OCI-LY3 (cell line): ENCODE measurements at regions not wholly inside any gene's neighbourhood (a gene's known extent, or its start where the extent isn't known, plus 50 kb on each side); places are given as distances from the start of the nearest gene placed in this dataset.

Experiments used
- EZH2phosphoT487 ChIP-seq: fragments of 200-600 bp; shearing (Covaris generic); IDR thresholded peaks from 2 replicates; pipeline ENCODE4 v1.6.1; 2018; ENCODE audit warnings: antibody characterized with exemption, mixed run types, low read depth
- TF ChIP-seq, protein P1 (sequence below): fragments of 200-600, 300-600 bp; sonication (generic); IDR thresholded peaks from 2 replicates; pipeline ENCODE4 v1.5.1; 2014; ENCODE audit warnings: antibody characterized with exemption, low read length, low read depth

DNA sequence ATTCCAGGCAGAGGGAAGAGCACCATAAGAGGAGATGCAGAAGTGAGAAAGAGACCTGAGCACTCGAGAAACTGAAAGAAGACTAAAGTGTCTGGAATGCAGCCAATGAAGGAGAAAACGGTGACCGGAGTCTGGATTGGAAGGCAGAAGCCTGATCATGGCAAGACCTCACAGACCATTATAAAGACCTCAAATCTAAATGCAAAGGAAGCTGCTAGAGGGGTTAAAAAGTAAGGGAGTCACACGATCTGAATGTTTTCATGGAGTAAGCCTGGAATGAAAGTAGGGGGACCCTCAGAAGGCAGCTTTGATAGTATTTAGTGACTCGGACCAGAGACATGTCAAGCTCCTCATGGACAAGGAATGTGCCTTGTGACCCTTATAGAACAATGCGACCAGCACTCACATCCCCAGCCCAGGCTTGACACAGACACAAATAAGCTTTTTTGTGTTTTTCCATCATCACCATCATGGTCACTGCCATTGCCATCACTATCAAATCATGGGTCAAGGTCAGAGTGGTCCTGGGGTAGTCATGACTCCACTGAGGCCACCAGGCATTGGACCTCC, 183.6 kb downstream of the SEC16B start:
- TF ChIP-seq, protein P1, sequence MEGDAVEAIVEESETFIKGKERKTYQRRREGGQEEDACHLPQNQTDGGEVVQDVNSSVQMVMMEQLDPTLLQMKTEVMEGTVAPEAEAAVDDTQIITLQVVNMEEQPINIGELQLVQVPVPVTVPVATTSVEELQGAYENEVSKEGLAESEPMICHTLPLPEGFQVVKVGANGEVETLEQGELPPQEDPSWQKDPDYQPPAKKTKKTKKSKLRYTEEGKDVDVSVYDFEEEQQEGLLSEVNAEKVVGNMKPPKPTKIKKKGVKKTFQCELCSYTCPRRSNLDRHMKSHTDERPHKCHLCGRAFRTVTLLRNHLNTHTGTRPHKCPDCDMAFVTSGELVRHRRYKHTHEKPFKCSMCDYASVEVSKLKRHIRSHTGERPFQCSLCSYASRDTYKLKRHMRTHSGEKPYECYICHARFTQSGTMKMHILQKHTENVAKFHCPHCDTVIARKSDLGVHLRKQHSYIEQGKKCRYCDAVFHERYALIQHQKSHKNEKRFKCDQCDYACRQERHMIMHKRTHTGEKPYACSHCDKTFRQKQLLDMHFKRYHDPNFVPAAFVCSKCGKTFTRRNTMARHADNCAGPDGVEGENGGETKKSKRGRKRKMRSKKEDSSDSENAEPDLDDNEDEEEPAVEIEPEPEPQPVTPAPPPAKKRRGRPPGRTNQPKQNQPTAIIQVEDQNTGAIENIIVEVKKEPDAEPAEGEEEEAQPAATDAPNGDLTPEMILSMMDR = no peak
- no peak for TF ChIP-seq EZH2phosphoT487
